GM18858 (cell line): ENCODE measurements at regions not wholly inside any gene's neighbourhood (a gene's known extent, or its start where the extent isn't known, plus 50 kb on each side); places are given as distances from the start of the nearest gene placed in this dataset.

Source experiments
- ATAC-seq: cut with Tn5 transposase; IDR thresholded peaks from one replicate; pipeline ENCODE4 v1.9.1; 2021; ENCODE audit not compliant: unreplicated experiment

DNA sequence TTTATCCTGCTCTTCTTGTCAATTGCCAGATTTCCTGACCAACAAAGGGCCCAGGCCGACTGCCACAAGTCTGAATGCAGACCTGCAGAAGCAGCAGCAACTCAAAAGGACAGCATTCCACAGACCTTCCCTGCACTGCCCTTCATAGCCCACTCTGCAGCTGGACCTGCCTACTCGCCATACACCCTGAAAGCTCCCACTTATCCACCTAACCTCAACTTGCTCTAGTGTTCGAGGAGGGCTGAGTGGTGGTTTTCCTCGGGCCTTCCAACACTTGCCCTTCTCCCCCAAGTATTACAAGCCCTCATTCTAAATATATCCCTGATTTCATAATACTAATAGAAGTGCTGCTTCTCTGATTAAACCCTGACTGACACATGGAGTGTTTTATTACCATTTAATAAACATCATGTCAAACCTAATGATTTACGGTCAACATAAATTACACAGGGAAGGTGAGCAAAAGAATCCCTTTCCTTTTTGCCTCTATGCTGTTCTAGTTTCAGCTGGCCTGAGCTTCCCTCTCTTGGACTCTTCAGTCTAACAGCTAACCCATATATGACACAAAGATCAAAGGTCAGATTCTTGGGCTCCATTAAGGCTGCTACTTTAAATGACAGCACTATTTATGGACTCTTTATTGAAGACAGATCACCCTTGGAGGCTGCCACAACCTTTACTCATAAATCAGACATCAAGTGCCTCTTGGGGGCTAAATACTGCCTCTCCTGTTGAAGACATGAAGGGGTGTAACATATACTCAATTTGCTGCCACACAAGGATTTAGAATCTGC, 1546.9 kb upstream of the TMEM132C start:
- ATAC-seq, result no peak

DNA sequence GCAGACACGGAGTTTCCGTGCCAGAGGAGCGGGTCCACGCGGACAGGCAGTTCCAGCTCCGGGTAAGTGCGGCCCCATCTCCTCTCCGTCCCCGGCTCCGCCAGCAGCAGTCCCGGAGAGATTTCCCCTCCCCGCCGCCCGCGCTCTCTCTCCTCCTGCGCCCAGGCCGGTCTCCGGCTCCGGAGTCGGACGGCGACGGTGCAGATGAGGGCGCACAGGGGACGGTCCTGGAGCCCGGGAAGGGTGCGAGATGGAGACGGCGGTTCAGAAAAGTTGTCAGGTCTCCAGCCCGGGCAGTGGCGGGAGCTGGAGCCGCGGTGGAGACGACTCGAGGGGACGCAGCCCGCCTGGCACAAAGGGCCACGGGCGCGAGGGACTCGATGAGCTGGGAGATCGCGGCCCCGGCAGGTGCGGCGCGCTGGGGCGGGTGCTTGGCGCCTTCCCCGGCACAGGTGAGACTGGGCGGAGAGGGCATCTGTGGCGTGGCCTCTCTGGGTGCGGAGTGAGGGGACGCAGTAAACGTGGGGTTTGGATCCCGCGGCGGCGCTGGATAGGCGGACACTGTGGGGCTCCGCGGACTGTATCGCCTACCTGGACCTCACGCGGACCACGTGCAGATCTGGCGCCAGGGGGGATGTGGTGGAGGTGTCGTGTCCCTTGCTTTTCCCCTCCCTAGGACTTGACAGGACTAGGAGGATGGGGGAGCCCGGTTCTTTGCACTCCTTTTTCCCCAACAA, 1540.3 kb upstream of the TMEM132C start:
- ATAC-seq, result no peak

DNA sequence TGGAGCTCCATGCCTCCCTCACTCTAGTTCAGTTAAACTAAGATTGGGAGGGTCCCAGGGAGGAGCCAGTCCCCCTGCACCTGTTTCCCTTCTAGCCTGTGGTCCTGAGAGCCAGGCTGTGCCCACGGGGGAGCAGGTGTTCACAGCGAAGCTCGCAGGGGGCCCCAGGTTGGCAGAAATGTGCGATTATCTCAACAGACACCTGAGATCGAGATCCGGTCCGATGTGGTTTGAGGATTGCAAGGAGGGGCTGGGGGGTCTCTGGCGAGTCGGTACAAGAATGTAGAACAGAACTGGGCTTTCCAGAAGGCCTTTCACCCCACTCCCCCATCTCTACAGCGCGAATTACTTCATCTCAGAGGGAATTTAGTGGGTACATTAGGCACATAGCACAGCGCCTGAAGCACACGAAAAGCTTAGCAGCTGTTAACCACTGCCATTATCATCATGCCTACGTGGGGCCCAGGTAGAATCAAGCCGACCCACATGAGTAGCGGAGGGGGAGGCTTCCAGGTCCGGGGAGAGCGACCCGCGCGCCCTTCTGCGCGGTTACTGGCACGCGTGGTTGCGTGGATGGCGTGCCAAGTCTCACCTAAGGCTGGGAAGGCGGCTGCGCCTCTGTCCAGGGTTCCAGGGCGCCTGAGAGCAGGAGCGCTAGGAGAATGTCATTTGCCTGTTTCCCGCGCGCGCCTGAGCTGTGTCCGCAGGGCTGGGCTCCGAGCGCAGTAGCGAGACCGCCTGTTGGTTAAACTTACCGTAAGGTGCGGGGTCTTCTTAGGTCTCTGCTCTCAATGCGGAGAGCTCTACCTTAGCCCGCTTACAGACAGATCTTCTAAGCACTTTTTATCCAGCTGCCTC, 1539.5 kb upstream of the TMEM132C start:
- ATAC-seq, result no peak

DNA sequence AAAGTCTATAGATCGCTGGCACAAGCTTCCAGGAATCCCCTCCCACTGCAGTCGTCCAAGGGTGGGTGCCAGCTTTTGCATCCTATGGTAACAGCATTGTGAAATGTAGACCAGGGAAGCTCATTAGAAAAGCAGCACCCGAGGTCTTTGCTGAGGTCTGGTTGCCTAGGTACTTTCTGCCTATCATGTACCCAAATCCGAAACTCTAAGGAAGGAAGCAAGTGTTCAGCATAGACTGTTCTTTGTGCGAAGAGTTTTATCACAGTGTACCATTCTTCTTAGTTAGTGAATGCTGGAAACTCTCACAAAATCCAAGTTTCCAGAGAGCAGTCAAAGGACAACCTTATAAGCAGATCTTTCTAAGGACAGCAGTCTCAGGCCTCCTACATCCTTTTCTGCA, 1532.7 kb upstream of the TMEM132C start:
- no peak for ATAC-seq

DNA sequence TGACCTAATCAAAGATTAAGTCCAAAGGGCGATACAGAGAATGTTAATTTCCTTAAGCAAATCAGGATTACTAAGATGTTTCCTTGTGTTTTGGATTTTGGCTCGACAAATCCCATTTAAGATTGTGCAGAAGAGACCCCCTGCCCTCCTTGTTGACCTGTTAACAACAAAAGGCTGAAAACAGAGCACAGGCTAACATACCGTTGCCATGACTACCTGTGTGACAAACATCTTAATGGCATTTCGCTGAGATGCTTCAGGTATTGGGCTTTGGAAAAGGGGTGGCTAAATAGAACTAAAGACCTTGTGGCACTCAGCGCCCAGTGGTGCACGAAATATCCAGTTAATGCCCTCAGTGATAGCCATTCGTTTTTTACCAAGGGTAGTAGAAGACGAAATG, 1532.3 kb upstream of the TMEM132C start:
- ATAC-seq, result no peak

DNA sequence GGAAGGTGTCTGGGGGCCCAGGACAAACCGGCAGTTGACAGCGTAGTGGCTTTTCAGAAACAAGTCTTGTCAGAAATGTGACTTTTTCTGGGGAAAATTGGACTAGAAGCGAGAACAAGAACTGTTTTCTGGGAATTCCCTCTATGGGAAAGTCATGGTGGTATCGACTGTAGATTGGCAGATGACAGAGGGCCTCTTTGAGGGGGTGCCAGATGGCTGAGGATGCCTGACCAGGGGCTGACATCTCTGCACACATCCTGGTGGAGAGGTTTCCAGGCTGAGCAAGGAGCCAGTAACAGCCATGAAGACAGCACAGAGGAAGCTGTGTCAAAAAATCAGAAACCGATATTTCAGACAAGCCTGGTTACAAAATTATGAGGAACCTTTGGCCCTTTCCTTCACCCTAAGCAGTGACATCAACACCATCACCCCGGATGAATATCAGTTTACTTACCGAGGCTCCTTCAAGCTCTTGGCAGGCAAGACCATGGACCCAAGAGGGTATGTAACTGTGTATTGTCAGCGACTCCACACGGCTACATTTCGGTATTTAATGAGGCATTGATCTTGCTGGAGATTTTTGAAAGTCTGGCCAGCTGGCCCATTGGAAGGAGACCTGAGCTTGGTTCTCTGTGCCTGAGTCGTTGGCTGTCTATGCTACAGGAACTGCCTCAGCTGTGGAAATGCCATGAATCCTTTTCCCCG, 1525.3 kb upstream of the TMEM132C start:
- ATAC-seq, result no peak

DNA sequence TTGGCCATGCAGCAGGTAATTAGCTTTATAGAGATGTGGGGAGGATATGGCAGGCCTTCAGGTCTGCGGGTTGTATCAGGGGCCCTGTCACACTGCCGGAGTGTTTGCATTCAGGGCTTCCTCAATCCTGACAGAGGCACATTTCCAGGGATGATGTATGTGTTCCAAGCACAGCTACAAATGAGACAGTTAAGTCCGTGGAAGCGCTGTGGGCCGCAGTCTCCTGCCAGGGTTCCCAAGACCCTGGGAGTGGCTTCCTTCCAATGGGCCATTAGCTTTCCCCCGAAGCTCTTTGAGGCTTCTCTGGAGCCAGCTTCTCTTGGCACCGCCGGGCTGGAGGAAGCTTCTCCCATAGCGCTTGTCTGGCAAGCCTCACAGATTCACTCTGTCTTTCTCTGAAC, 1524.7 kb upstream of the TMEM132C start:
- no peak for ATAC-seq

DNA sequence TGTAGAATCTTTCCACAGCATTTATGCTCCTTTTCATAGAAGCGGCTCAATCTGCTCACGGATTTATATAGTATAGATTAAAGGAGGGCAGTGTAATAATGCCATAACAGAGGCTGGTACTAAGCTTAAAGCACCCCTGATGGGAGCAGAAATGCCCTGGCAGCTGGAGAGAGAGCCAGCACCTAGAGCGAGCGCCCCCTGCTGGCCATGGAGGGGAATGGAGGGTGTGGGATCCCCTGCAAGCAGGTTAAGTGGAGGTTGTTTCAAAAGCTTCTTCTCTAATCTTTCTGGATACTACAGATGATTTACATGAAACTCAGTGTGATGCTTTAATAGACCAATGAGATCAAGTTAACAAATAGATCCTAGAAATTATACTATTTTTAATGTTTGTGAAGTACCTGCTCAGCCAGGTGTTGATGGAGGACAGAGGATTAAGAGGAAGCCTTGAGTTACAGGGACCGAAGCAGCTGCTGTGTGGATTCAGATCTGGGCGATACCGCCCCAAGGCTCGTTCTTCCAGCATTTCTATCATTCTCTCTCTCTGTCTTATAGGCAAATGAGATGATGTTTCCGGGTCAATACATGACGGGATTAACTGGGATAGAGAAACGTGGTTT, 1519.3 kb upstream of the TMEM132C start:
- peak; percentile 49 for ATAC-seq

DNA sequence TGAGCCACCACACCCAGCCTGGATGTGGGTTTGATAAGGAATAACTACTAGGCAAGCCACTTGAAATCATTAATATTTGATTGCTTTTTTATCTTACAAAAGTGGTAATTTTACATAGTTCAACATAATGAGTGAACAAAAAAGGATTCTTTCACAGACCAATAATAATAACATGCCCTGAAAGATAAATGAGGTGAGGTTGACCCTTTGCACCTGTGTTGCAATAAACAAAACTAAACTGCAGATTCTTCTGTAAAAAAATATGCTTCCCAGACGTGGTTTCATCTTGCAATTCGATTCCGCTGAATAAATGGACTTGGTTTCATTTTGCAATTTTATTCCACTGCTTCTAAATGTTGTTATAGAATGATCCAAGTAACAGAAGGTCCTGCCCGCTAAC, 1514.9 kb upstream of the TMEM132C start:
- ATAC-seq, result no peak

DNA sequence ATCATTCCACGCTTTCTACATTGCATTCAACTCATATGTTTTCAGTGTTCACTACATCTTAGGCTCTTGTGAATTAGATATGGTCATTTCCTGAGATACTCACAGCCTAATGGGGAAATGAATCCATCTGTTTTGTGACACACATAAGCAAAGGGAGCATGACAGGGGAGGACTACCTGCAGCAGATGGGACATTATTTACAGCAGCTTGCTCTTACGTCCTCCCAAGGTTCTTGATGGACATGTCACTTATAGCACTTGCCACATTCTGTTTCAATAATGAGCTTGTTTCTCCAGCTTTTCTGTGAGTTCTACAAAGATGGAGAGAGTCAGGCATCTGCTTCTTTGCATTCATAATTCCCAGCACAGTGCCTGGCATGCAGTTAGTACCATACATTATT, 1509.6 kb upstream of the TMEM132C start:
- ATAC-seq, result no peak

DNA sequence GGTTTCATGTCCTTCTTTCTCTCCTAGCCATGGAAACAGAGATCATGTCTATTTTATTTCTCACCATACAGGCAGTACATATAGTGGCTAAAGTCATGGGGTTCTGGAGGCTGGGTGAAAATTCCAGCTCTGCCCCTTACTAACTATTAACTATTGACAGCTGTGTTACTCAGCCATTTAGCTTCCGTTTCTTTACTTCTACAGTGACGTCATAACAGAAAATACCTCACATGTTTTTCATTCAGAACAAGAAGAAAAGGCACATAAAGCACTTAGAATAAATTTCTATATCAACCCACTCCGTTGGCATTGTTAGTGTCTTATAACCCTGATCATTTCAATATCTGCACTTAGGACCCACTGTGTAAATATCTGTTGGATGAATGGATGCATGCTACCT, 1506.9 kb upstream of the TMEM132C start:
- ATAC-seq, result no peak

DNA sequence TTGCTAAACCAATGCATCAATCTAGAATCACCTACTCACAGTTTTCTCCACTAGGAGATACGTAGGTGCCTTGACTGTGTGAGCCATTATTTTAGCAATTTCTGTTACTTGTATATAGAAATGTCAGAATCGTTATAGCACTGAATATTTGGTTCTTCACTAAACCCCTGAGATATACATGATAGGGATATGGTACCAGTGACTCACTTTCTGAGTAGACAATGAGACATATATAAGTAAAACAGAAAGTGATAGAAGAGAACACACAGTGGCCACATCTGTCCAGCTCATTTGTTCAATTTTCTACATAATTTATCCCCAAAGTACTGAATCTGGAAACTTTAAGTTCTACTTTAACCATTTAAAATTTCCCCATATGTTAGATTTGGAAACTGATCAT, 1505.5 kb upstream of the TMEM132C start:
- no peak for ATAC-seq

DNA sequence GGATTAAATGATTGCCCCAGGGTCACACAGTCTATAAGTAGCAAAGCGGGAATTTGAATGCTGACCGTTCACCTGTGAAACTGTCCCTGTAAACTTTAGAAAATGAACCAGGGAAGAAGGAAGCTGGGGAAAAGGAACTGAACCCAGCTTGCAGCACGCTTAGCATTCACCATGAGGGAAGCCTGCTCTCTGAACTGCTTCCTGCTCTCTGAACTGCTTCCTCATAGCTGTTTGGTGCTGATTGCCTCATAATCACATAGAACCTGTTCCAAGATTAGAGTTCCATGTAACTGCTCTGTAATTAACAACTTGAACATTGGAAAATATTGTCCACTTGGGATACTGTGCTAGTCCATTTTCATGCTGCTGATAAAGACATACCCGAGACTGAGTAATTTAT, 1504.8 kb upstream of the TMEM132C start:
- ATAC-seq, result no peak

DNA sequence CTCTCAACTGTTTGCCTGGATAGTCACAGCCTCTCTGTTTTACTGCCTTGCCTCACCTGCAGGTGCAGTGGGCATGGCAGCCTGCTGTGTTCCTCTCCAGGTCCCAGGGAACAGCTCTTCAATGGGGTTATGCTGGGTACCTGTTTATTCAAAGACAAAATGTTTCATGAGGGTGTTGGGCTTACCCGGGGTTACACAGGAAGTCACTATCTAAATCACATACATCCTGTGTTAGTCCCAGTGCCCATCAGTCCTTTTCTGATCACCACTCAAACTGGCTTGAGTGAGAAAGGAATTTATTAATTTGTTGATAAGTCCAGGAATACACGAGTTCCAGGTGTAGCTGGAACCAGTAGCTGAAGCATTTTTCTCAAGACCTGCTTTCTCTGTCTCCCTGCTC, 1503.6 kb upstream of the TMEM132C start:
- no peak for ATAC-seq

DNA sequence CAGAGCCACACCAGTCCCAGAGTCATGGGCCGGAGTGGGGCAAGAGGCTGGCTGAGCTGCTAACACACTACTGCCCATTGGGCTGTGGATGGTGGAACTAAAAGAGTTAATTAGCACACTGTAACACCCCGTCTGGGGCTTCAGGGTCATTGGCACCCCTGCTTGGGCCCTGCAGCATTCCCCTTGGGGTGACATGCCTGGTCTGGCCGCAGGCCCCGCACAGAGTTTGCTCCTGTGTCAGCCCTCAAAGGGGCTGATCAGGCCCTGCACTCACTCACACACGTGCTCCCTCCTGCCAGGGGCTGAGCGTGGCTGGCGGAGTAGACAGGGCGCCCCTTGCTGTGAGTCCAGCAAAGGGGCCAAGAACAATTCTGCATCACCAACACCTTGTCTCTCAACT, 1499.6 kb upstream of the TMEM132C start:
- ATAC-seq, result no peak

DNA sequence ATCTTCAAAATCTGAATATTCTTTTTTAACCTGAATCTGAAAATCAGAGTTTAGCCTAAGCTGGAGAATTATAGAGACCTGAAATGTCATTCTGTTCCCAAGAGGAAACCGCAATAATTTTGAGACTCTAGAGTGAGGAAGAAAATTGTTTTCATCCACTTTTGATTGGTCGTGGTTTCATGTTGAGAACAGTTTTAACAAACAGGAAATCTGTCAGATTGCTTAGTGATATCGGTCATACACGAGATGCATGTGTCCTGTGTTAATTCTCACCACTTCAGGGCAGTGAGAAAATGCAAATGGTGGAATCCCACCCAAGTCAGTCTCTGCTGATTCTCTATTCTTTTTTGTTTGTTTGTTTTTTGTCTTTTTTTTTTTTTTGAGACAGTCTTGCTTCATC, 1498.5 kb upstream of the TMEM132C start:
- no peak for ATAC-seq

DNA sequence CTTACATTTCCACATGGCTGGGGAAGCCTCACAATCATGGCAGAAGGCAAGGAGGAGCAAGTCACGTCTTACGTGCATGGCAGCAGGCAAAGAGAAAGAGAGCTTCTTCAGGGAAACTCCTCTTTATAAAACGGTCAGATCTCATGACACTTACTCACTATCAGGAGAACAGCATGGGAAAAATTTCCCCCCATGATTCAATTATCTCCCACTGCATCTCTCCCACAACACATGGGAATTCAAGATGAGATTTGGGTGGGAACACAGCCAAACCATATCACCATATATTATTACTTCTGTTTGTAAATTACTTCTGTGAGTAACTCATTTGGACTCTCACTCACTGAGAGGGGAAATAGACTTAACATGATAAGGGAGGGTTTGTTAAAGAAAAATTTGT, 1496.8 kb upstream of the TMEM132C start:
- no peak for ATAC-seq

DNA sequence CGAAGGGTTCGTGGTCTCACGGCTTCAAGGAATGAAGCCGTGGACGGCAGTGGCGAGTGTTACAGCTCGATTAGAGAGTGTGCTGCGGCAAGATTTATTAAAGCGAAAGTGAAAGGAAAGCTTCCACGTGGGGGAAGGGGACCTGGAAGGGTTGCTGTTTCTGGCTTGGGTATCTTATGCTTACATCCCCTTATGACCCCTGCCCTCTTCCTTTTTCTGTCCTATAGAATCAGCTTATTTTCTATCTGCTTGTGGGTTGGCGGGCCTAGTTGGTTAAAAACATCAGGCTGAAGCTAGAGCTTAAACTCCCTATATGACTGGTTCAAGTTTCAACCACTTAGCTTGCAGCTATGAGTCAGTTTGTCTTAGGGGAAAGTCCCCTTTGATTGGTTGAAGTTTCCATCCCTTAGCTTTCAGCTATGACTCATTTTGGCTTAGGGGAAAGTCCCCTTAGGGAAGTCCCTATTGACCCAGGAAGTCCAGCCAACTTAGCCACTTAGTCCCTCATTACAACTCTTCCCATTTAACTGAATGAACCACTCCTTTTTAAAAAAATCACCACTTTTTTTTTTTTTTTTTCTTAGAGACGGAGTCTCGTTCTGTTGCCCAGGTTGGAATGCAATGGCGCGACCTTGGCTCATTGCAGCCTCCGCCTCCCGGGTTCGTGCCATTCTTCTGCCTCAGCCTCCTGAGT, 1494.7 kb upstream of the TMEM132C start:
- peak; percentile 77 for ATAC-seq

DNA sequence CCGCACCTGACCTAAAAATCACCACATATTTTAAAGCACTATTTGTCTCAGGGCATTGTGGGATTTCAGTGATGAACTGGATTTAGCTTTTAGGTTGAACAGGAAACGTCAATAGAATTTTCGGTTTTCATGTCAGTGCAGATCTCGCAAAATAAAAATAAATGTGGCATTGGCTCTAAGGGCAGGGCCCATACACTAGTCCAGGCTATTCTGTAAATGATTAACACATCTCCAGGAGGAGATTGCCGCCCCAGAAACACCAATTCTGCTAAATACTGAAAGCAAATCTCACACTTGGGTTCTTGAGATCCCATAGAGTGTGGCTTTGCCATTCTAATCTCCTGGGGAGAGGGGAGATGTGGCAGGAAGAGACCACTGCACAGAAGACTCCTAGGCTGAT, 1494.0 kb upstream of the TMEM132C start:
- ATAC-seq, result no peak

DNA sequence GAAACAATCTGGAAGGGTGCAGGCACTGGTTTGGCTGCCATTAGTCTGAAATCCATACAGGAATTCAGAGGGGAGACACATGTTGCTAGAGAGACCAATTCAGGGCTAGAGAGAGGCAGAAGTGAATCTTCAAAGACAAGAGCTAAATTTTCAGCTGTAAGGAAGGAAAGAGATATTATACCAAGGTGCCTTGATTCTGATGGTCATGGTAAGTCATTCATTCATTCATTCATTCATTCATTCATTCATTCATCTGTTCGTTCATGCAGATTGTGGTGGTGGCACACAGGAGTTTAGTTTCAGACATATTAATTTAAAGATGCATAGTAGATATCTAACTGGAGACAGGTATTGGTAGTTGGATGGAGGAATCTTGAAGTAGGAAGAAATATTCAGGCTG, 1493.5 kb upstream of the TMEM132C start:
- no peak for ATAC-seq
